GM12872 (cell line): ENCODE measurements at regions not wholly inside any gene's neighbourhood (a gene's known extent, or its start where the extent isn't known, plus 50 kb on each side); places are given as distances from the start of the nearest gene placed in this dataset.

Source experiments
- CTCF ChIP-seq: IDR thresholded peaks from 3 replicates; pipeline ENCODE4 v1.5.1; 2011; ENCODE audit warnings: low read depth, mild to moderate bottlenecking, low read length, moderate library complexity; ENCODE audit not compliant: insufficient read depth

GRCh38 chr15:60214201-60214600 is 183.6 kb downstream of the ANXA2 start:
- TF ChIP-seq CTCF = no peak

- 0 out of 3 replicates have a peak, but pooled peaks have one; percentile 5 for TF ChIP-seq CTCF
These were observed 182.4 kb downstream of the ANXA2 start for GRCh38 chr15:60215225-60215963.

GRCh38 chr15:60217161-60217560 is 180.6 kb downstream of the ANXA2 start:
- TF ChIP-seq CTCF = no peak

- TF ChIP-seq CTCF = no peak
These were observed 179.5 kb downstream of the ANXA2 start for GRCh38 chr15:60218256-60218655.

GRCh38 chr15:60219866-60220265 is 177.9 kb downstream of the ANXA2 start:
- no peak for TF ChIP-seq CTCF

- TF ChIP-seq CTCF = no peak
These were observed 176.4 kb downstream of the ANXA2 start for GRCh38 chr15:60221356-60221755.

GRCh38 chr15:60222404-60222803 is 175.4 kb downstream of the ANXA2 start:
- no peak for TF ChIP-seq CTCF
